ENCODE measurements at regions not wholly inside any gene's neighbourhood (a gene's known extent, or its start where the extent isn't known, plus 50 kb on each side); places are given as distances from the start of the nearest gene placed in this dataset.

- ATAC-seq (replicated peaks) = no peak
- no peaks in the 10 kb centered on the region for H3K4me1 Mint-ChIP-seq
- H3K9me3 Mint-ChIP-seq = peaks cover 3% of the 10 kb centered on the region
- H3K36me3 Mint-ChIP-seq (ENCODE audit: low read depth) = no peaks in the 10 kb centered on the region
- H3K4me3 Mint-ChIP-seq = no peak overlapping the region
- no peak overlapping the region for H3K27ac Mint-ChIP-seq
- no peaks in the 10 kb centered on the region for H3K27me3 Mint-ChIP-seq
Observed at GRCh38 chr5:10173716-10174115, 76.0 kb downstream of the ATPSCKMT start.

- Mint-ChIP-seq H3K9me3 (peaks cover 3% of the 10 kb centered on the region), H3K4me3 (no peak overlapping the region), H3K27ac (no peak overlapping the region), H3K36me3 (ENCODE audit: low read depth) (no peaks in the 10 kb centered on the region), H3K27me3 (no peaks in the 10 kb centered on the region), H3K4me1 (no peaks in the 10 kb centered on the region)
- no peak for ATAC-seq (replicated peaks)
Observed at GRCh38 chr5:10172247-10172646, 77.4 kb downstream of the ATPSCKMT start.

- no peaks in the 10 kb centered on the region for H3K4me1 Mint-ChIP-seq
- no peak overlapping the region for H3K4me3 Mint-ChIP-seq
Observed at GRCh38 chr5:10169359-10169758, 80.3 kb downstream of the ATPSCKMT start.

DNA sequence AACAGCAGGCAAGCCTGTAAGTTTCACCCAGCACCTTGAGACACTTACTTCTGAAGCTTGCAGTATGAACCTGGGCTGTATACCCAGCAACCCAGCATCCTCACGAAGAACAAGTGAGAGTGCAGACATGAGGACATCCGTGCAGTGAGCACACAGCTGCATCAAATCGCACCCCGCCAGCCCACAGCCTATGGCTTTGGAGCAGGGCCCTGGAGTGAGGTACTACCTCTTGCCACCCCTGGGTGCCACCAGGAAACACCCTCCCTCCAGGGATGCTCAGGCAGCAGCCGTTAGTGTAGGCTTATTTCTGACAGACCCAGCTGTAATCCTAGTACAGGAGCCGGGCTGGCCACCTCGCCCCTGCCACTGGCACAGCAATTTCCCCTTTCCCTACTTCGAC lies 81.4 kb downstream of the ATPSCKMT start:
- ATAC-seq (replicated peaks) = no peak
- no peak overlapping the region for H3K4me3 Mint-ChIP-seq
- H3K4me1 Mint-ChIP-seq = no peaks in the 10 kb centered on the region
- peaks cover 4% of the 10 kb centered on the region for H3K9me3 Mint-ChIP-seq
- H3K36me3 Mint-ChIP-seq (ENCODE audit: low read depth) = no peaks in the 10 kb centered on the region
- no peak overlapping the region for H3K27ac Mint-ChIP-seq
- no peaks in the 10 kb centered on the region for H3K27me3 Mint-ChIP-seq

More at GRCh38 chr5:10169359-10169758, 80.3 kb downstream of the ATPSCKMT start:
- Mint-ChIP-seq H3K27me3 (no peaks in the 10 kb centered on the region), H3K9me3 (peaks cover 4% of the 10 kb centered on the region), H3K27ac (no peak overlapping the region), H3K36me3 (ENCODE audit: low read depth) (no peaks in the 10 kb centered on the region)
- ATAC-seq (replicated peaks) = no peak

DNA sequence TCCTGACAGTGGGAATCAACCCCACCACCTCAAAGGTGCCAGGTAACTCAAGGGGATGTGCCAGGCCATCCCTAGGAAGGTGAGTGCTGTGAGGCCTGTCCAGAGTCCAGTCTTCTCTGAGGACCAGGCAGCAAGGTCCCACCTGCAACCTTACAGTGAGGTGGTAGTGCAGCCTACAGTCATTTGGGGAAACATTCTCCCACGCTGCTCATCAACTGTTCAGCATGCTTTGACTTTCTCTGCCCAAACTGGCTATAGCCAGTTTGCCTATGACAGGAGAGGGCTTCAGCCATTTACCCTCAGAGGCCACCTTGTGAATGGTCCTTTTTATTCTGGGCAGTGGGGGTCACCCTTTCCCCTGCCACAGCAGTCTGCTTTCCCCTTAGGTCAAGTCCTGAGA lies 81.9 kb downstream of the ATPSCKMT start:
- peaks cover 4% of the 10 kb centered on the region for H3K9me3 Mint-ChIP-seq
- no peaks in the 10 kb centered on the region for H3K27me3 Mint-ChIP-seq
- H3K4me3 Mint-ChIP-seq = no peak overlapping the region
- H3K4me1 Mint-ChIP-seq = no peaks in the 10 kb centered on the region
- H3K27ac Mint-ChIP-seq = no peak overlapping the region
- no peak for ATAC-seq (replicated peaks)
- H3K36me3 Mint-ChIP-seq (ENCODE audit: low read depth) = no peaks in the 10 kb centered on the region

- Mint-ChIP-seq H3K4me3 (no peak overlapping the region), H3K36me3 (ENCODE audit: low read depth) (no peaks in the 10 kb centered on the region), H3K9me3 (peaks cover 8% of the 10 kb centered on the region), H3K27me3 (peaks cover 10% of the 10 kb centered on the region), H3K27ac (no peak overlapping the region), H3K4me1 (no peaks in the 10 kb centered on the region)
- ATAC-seq (replicated peaks) = no peak
Observed at GRCh38 chr5:10166392-10166791, 83.3 kb downstream of the ATPSCKMT start.

DNA sequence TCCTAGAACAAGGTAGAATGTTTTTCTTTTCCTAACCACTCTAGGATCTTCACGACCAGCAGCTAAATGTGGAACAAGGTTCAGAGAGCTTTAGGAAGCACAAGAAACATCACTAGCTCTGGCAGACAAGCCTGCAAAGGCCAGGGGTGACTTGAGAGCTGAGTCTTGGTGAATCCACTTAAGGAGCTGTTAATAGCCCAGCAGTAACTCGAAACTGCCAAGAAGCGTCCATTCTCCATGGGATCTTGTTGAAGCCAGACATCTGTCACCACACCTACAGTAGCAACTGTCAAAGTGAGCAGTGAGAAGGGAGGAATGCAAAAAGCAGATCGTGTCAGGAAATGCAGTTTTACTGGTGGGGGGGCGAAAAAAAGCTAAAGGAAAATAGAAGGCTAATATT lies 87.2 kb downstream of the ATPSCKMT start:
- ATAC-seq (replicated peaks) = no peak
- H3K27ac Mint-ChIP-seq = no peak overlapping the region
- peaks cover 8% of the 10 kb centered on the region for H3K9me3 Mint-ChIP-seq
- H3K4me3 Mint-ChIP-seq = no peak overlapping the region
- H3K36me3 Mint-ChIP-seq (ENCODE audit: low read depth) = no peaks in the 10 kb centered on the region
- peaks cover 13% of the 10 kb centered on the region for H3K27me3 Mint-ChIP-seq
- no peaks in the 10 kb centered on the region for H3K4me1 Mint-ChIP-seq

- H3K27me3 Mint-ChIP-seq = peaks cover 13% of the 10 kb centered on the region
- H3K4me3 Mint-ChIP-seq = no peak overlapping the region
- H3K9me3 Mint-ChIP-seq = peaks cover 8% of the 10 kb centered on the region
- H3K36me3 Mint-ChIP-seq (ENCODE audit: low read depth) = no peaks in the 10 kb centered on the region
- H3K4me1 Mint-ChIP-seq = no peaks in the 10 kb centered on the region
- ATAC-seq (replicated peaks) = no peak
- no peak overlapping the region for H3K27ac Mint-ChIP-seq
Observed at GRCh38 chr5:10161778-10162177, 87.9 kb downstream of the ATPSCKMT start.

DNA sequence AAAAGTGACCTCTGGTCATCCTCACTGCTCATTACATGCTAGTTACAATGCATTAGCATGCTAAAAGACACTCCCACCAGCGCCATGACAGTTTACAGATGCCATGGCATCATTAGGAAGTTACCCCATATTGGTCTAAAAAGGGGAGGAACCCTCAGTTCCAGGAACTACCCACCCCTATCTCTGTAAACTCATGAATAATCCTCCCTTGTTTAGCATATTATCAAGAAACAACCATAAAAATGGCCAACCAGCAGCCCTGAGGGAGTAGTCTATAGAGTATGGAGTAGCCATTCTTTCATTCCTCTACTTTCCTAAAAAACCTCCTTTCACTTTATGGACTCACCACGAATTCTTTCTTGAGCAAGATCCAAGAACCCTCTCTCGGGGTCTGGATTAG lies 89.4 kb downstream of the ATPSCKMT start:
- Mint-ChIP-seq H3K4me3 (no peak overlapping the region), H3K9me3 (peaks cover 4% of the 10 kb centered on the region), H3K27ac (no peak overlapping the region), H3K36me3 (ENCODE audit: low read depth) (no peaks in the 10 kb centered on the region), H3K4me1 (no peaks in the 10 kb centered on the region), H3K27me3 (peaks cover 13% of the 10 kb centered on the region)
- no peak for ATAC-seq (replicated peaks)

DNA sequence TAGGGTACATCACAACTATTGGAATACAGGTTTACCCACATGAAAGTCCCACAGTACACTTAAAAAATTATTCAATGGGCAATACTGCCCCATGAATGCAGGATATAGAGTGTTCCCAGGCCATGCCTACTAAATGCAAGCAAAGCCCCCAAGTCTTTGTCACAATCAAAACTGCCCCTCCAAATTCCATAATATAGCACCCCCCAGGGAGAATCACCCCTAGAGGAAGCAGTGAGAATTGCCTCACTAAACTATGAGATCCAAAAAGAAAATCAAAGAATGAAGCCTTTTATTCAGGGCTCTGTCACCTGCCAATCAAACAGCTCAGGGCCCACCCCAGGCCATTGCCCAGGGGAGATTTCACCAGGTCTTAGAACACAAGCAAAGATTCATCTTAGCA lies 90.8 kb downstream of the ATPSCKMT start:
- no peak for ATAC-seq (replicated peaks)
- Mint-ChIP-seq H3K4me3 (no peak overlapping the region), H3K27me3 (peaks cover 13% of the 10 kb centered on the region), H3K4me1 (no peaks in the 10 kb centered on the region), H3K9me3 (peaks cover 4% of the 10 kb centered on the region), H3K27ac (no peak overlapping the region), H3K36me3 (ENCODE audit: low read depth) (no peaks in the 10 kb centered on the region)

- Mint-ChIP-seq H3K4me3 (no peak overlapping the region), H3K9me3 (no peaks in the 10 kb centered on the region), H3K4me1 (no peaks in the 10 kb centered on the region), H3K27me3 (peaks cover 12% of the 10 kb centered on the region), H3K36me3 (ENCODE audit: low read depth) (no peaks in the 10 kb centered on the region), H3K27ac (no peak overlapping the region)
- no peak for ATAC-seq (replicated peaks)
Observed at GRCh38 chr5:10157085-10157669, 92.5 kb downstream of the ATPSCKMT start.

- Mint-ChIP-seq H3K36me3 (ENCODE audit: low read depth) (no peaks in the 10 kb centered on the region), H3K4me1 (no peaks in the 10 kb centered on the region), H3K4me3 (no peak overlapping the region), H3K27me3 (peaks cover 6% of the 10 kb centered on the region), H3K27ac (no peak overlapping the region), H3K9me3 (no peaks in the 10 kb centered on the region)
- no peak for ATAC-seq (replicated peaks)
Observed at GRCh38 chr5:10155897-10156667, 93.6 kb downstream of the ATPSCKMT start.

DNA sequence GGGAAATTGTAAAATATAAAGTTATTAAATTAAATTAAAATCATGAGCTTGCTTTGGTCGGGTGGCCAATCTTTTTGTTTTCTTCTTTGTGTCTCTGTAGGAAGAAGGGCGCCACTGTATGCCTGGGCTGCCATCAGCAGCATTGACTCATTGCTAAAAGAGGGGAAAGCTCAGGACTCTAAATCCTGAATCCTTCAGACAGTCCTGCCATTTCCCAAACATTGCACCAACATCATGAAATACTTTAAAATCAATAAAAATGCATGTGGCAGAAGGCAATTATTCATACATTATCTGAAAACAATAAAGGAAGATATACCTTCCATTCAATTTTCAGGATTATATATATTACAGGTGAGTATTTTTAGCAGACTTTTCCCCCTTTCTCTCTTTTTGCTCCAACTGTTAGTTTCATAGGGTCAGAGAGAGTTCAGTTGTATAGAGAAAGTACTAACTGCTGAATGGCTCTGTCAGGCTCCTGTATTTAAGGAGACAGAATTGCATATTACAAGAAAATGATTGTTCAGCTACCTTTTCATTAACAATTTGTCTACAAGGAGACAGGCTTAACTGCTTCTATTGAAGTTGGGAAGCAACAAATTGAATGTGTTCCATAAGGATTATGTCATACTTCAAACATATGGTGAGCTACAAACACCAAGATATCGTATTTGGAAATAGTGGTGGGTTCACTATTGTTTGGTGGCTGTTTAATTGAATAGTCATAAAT lies 95.7 kb downstream of the ATPSCKMT start:
- Mint-ChIP-seq H3K9me3 (no peaks in the 10 kb centered on the region), H3K27me3 (peaks cover 9% of the 10 kb centered on the region), H3K4me1 (no peaks in the 10 kb centered on the region), H3K27ac (no peak overlapping the region), H3K4me3 (no peak overlapping the region), H3K36me3 (ENCODE audit: low read depth) (no peaks in the 10 kb centered on the region)
- ATAC-seq (replicated peaks) = no peak

- H3K4me1 Mint-ChIP-seq = no peaks in the 10 kb centered on the region
- ATAC-seq (replicated peaks) = no peak
- H3K27me3 Mint-ChIP-seq = peaks cover 9% of the 10 kb centered on the region
- no peaks in the 10 kb centered on the region for H3K36me3 Mint-ChIP-seq (ENCODE audit: low read depth)
- H3K4me3 Mint-ChIP-seq = no peak overlapping the region
- H3K27ac Mint-ChIP-seq = no peak overlapping the region
- H3K9me3 Mint-ChIP-seq = no peaks in the 10 kb centered on the region
Observed at GRCh38 chr5:10153394-10153793, 96.3 kb downstream of the ATPSCKMT start.

GRCh38 chr5:10151656-10152055 lies 98.0 kb downstream of the ATPSCKMT start:
- H3K36me3 Mint-ChIP-seq (ENCODE audit: low read depth) = no peaks in the 10 kb centered on the region
- no peak for ATAC-seq (replicated peaks)
- H3K27ac Mint-ChIP-seq = no peak overlapping the region
- H3K4me1 Mint-ChIP-seq = no peaks in the 10 kb centered on the region
- no peaks in the 10 kb centered on the region for H3K9me3 Mint-ChIP-seq
- H3K27me3 Mint-ChIP-seq = peaks cover 12% of the 10 kb centered on the region
- H3K4me3 Mint-ChIP-seq = no peak overlapping the region

All from activated T-helper 17 cell treated with anti-CD3 and anti-CD28 coated beads, Interleukin-2, amount 50 U/mL, for 72 hours (primary cell).